GM12892 (cell line): ENCODE measurements at regions not wholly inside any gene's neighbourhood (a gene's known extent, or its start where the extent isn't known, plus 50 kb on each side); places are given as distances from the start of the nearest gene placed in this dataset.

Experiments
- DNase-seq: peaks from one replicate; pipeline ENCODE4 v3.0.0; 2011; ENCODE audit not compliant: insufficient read length
- FAIRE-seq: peaks from 2 replicates; lab custom pipeline; 2011; peaks lifted over from hg19 to GRCh38; lab: Jason Lieb, UNC
- POLR2A ChIP-seq: IDR thresholded peaks from 2 replicates; pipeline ENCODE4 v1.6.1; 2011; ENCODE audit warnings: low read depth, low read length, control low read depth
- POLR2AphosphoS5 ChIP-seq: IDR thresholded peaks from 2 replicates; pipeline ENCODE4 v1.6.1; 2011; ENCODE audit warnings: low read depth, low read length, control low read depth
- TAF1 ChIP-seq: IDR thresholded peaks from 2 replicates; pipeline ENCODE4 v1.6.1; 2011; ENCODE audit warnings: low read depth, mild to moderate bottlenecking, control low read depth, low read length, borderline replicate concordance

GRCh38 chrX:44096666-44097065 is 123.5 kb upstream of the NDP start:
- FAIRE-seq (no peak), DNase-seq (no peak)
- TF ChIP-seq TAF1, result no peak
- TF ChIP-seq POLR2AphosphoS5, result no peak
- TF ChIP-seq POLR2A, result no peak

GRCh38 chrX:44094821-44095530 is 121.8 kb upstream of the NDP start:
- FAIRE-seq, result no peak
- no peak for TF ChIP-seq POLR2AphosphoS5
- no peak for TF ChIP-seq POLR2A
- no peak for TF ChIP-seq TAF1
- DNase-seq, result no peak

- FAIRE-seq, result no peak
- TF ChIP-seq POLR2A (no peak), TAF1 (no peak)
- DNase-seq, result no peak
These were observed 120.2 kb upstream of the NDP start for GRCh38 chrX:44093431-44093830.

- FAIRE-seq (no peak), DNase-seq (no peak)
- TF ChIP-seq TAF1 (no peak), POLR2A (no peak), POLR2AphosphoS5 (no peak)
These were observed 119.6 kb upstream of the NDP start for GRCh38 chrX:44092778-44093177.

DNA sequence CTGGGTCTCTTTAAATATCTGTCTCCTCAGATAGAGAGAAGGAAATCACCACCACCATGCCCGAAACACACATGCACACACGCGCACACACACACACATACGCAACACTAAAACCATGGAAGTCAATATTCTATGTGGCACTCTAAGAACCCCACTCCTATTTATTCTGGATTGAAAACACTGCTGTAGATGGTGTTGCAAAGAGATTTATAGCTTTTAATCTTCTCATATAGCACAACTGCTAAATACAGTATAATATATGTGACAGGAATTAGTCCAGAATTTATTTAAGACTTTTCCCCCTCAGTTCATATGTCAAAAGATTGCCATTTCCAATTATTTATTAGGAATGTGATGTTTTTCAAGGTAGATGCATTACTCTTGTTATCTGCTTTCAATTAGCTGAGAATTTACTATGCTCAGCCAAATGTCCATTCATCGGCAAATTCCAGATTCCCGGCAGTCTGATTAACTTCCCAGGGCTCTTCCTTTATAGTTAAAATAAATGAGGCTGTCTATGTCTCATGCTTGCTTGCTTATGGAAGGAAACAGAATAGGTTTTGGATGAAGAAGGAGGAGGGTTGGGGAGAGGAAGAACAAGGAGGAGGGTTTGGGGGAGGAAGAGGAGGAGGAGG is 115.4 kb upstream of the NDP start:
- TF ChIP-seq POLR2A (no peak), TAF1 (no peak), POLR2AphosphoS5 (no peak)
- no peak for FAIRE-seq
- DNase-seq, result no peak

- DNase-seq, result no peak
- TF ChIP-seq TAF1, result no peak
- no peak for FAIRE-seq
These were observed 112.0 kb upstream of the NDP start for GRCh38 chrX:44085209-44085608.

DNA sequence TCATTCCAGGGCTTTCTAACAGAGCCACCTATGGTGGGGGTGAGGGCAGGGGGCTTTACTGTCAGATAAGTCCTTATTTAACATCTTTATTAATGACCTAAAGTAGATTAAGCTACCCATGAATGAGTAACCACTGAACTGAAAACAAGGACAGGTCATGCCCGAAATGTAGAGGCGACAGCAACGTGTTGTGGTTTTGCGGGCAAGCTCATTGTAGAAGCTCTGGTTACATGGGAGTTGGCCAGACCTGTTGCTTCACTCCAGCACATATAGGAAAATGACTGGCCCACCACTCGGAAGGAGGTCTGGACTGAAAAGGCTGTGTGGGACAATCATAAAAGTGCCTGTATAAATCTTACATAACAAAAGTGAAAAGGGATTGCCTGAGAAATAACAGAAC is 109.6 kb upstream of the NDP start:
- FAIRE-seq (no peak), DNase-seq (no peak)
- TF ChIP-seq POLR2A (no peak), TAF1 (no peak), POLR2AphosphoS5 (no peak)

DNA sequence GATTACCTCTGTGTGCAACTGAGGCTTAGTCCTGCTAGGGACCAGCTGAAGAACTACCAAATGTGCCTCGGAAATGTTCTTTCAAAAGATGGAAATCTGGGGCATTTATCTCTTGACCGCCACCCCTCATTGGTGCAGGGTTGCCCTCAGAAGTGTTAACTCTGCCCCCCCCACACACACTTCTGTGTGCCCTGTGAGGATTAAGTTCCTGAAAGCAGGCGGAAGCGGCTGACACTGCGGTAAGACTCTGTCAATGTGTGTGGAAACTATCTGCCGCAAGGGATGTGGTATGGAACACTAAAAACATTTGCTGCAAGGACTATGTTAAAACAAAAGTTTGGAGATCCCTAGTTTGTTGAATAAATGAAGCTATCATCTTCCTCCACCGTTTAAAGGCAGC is 106.9 kb upstream of the NDP start:
- TF ChIP-seq POLR2AphosphoS5 (no peak), TAF1 (no peak), POLR2A (no peak)
- FAIRE-seq, result no peak

GRCh38 chrX:44072631-44073030 is 99.4 kb upstream of the NDP start:
- TF ChIP-seq POLR2A, result no peak
- no peak for TF ChIP-seq POLR2AphosphoS5
- TF ChIP-seq TAF1, result no peak
- DNase-seq (no peak), FAIRE-seq (no peak)

More for the DNA sequence above, 106.9 kb upstream of the NDP start:
- DNase-seq, result no peak

DNA sequence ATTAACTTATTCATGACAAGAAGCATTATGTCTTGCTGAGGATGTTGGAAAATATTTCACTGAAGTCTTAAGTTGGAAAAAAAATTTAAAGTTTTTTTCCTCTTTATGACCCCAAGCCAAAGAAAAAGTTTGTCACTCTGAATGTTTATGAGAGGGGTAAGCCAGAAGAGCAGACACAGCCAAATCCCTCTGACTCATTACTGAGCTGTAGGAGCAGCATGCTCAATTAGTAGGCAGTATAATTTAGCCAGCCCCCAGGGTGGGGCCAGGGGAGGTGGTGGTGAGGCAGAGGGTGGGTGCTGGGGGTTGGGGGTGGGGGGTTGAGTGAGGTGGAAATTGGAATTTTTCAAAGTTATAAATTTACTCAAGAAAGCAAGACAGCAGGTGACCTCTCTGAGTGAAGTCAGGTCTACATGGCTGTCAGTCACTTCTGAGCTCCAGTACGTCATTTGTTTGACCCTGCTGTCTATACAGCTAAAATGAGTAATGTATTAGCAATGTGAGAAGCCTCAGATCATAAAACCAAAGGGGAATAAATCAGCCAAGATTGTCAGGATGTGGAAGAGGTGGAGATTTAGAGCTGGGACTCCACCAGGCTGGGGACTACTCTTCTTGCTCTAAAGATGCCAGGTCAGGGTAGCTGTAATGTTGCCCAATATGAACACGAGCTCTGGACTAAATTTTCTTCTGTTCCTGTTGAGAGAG is 98.8 kb upstream of the NDP start:
- FAIRE-seq (no peak), DNase-seq (no peak)
- TF ChIP-seq POLR2A, result no peak
- TF ChIP-seq POLR2AphosphoS5, result no peak
- no peak for TF ChIP-seq TAF1

- FAIRE-seq (no peak), DNase-seq (no peak)
- no peak for TF ChIP-seq TAF1
- no peak for TF ChIP-seq POLR2A
- no peak for TF ChIP-seq POLR2AphosphoS5
These were observed 98.0 kb upstream of the NDP start for GRCh38 chrX:44071070-44071645.

DNA sequence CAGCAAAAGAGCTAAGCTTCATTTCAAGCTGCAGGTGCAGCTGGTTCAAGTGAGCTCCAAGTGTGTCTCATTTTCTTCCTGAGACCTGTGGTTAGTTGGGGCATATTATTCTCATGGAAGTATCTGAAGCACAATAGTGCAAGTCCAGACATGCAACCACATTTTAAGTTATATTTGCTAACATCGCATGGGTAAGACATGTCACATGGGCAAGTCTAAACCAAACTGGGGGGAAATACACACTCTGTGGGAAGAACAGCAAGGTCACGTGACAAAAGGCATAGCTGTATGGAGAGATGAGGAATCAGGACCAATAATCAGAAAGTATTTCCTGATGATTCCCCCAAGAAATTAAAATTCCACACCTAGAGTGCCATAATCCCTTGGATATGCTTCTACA is 94.9 kb upstream of the NDP start:
- FAIRE-seq, result no peak
- TF ChIP-seq POLR2A (no peak), TAF1 (no peak), POLR2AphosphoS5 (no peak)
- DNase-seq, result no peak
